Psoas muscle (tissue), 7 donors: ENCODE measurements at regions not wholly inside any gene's neighbourhood (a gene's known extent, or its start where the extent isn't known, plus 50 kb on each side); places are given as distances from the start of the nearest gene placed in this dataset.

Source experiments
- ATAC-seq, 4 donors: fragments of 200-7000 bp; cut with Tn5 transposase; one replicate each; pipeline ENCODE4 v1.9.1; 2020; ENCODE audit warnings: moderate library complexity in 3 of 4, mild to moderate bottlenecking in 2 of 4
- DNase-seq, 2 donors: peaks; one replicate each; pipeline ENCODE4 v3.0.0-alpha.2; 2020
- H3K27ac ChIP-seq: fragments of 200-600 bp; one replicate; pipeline ENCODE4 v1.8.0; 2022
- H3K27me3 ChIP-seq, 3 donors: fragments of 200-600 bp in 1 of 3; one replicate each; pipeline versions ENCODE4 v1.6.1 to v1.8.0; 2013 to 2022; ENCODE audit warnings: low read length in 2 of 3, mild to moderate bottlenecking in 2 of 3, moderate library complexity in 1 of 3; ENCODE audit not compliant: insufficient read depth in 3 of 3
- H3K36me3 ChIP-seq, 2 donors: fragments of 200-600 bp in 1 of 2; one replicate each; pipeline versions ENCODE4 v1.6.1 to v1.8.0; 2013 to 2022; ENCODE audit warnings: low read depth in 1 of 2, mild to moderate bottlenecking in 1 of 2, moderate library complexity in 1 of 2; ENCODE audit not compliant: insufficient read depth in 1 of 2
- H3K4me1 ChIP-seq: fragments of 200-600 bp; one replicate; pipeline ENCODE4 v1.8.0; 2022
- H3K4me3 ChIP-seq: fragments of 200-600 bp; one replicate; pipeline ENCODE4 v1.8.0; 2022; ENCODE audit warnings: mild to moderate bottlenecking
- H3K9me3 ChIP-seq: fragments of 200-600 bp; one replicate; pipeline ENCODE4 v1.8.0; 2022
- WGBS, 3 donors: extraction: QIAGEN DNeasy Blood & Tissue Kit; methylation state at CpG; one replicate each; pipeline versions ENCODE4 v1.1.6 to v1.1.7; 2013; 5-methylcytosine and 5-hydroxymethylcytosine counted together
- intact Hi-C, 2 donors: fragments of 100-400 bp; cut with DNase I; formaldehyde crosslinking; loops; one replicate each; pipeline versions ENCODE4 v1.11.0 to v1.14.2; 2022
- TF ChIP-seq, protein P1 (sequence below): fragments of 200-600 bp; IDR thresholded peaks from one replicate; pipeline ENCODE4 v1.8.0; 2022; ENCODE audit warnings: antibody characterized with exemption
- donor health status: healthy with polysubstance abuse.
- donor health status: DM: no; HTN: no; CAD: no; lungs with moderate emphysema.
- donor health status: Bipolar disorder and iron deficiency.
- donor health status: healthy.
- donor health status: DM: yes; HTN: yes; CAD: no.
- donor health status: DM: no; HTN: no; CAD: no.
- donor health status: DM: yes; HTN: yes; CAD: no.

- Histone ChIP-seq H3K4me1 (no peaks in the 10 kb centered on the region), H3K27ac (no peak overlapping the region), H3K36me3 (no peaks in the 10 kb centered on the region), H3K27me3 (no peaks in the 10 kb centered on the region), H3K4me3 (no peak overlapping the region), H3K9me3 (no peaks in the 10 kb centered on the region)
- WGBS, 3 donors: 92 to 96% (median 96%) methylated on average over 1 of the region's 1 CpG
- TF ChIP-seq, protein P1, sequence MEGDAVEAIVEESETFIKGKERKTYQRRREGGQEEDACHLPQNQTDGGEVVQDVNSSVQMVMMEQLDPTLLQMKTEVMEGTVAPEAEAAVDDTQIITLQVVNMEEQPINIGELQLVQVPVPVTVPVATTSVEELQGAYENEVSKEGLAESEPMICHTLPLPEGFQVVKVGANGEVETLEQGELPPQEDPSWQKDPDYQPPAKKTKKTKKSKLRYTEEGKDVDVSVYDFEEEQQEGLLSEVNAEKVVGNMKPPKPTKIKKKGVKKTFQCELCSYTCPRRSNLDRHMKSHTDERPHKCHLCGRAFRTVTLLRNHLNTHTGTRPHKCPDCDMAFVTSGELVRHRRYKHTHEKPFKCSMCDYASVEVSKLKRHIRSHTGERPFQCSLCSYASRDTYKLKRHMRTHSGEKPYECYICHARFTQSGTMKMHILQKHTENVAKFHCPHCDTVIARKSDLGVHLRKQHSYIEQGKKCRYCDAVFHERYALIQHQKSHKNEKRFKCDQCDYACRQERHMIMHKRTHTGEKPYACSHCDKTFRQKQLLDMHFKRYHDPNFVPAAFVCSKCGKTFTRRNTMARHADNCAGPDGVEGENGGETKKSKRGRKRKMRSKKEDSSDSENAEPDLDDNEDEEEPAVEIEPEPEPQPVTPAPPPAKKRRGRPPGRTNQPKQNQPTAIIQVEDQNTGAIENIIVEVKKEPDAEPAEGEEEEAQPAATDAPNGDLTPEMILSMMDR: no peak
- ATAC-seq: no peak
- intact Hi-C loops: no loop called here
- no peak for DNase-seq
These were observed 426.1 kb downstream of the PTPRC start for GRCh38 chr1:199064971-199065370.

DNA sequence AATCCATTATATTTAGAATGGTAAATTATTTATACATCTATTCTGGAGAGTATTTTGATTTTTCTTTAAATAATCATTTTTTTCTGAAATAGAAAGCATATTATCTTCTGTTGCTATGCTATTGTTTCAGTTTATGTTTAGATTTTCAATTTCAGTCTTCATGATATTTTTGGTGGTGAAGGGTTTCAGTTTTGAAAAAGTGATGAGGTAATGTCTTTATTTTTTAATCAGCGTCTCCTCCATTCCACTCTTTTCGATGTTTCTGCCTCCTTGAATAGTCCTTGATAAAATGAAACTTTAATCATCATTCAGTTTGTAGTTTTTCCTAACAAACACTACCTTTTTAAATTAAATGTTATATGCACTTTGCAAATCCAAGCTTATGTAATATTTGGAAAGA, 428.6 kb downstream of the PTPRC start:
- H3K4me3 ChIP-seq: no peak overlapping the region
- intact Hi-C loops: no loop called here
- ATAC-seq (no peak), DNase-seq (no peak)
- TF ChIP-seq, protein P1: no peak
- H3K27me3 ChIP-seq: no peaks in the 10 kb centered on the region
- H3K36me3 ChIP-seq: no peaks in the 10 kb centered on the region
- H3K4me1 ChIP-seq: no peaks in the 10 kb centered on the region
- no peak overlapping the region for H3K27ac ChIP-seq
- H3K9me3 ChIP-seq: no peaks in the 10 kb centered on the region
- WGBS, 3 donors: 86 to 97% (median 90%) methylated on average over 2 of the region's 2 CpGs

DNA sequence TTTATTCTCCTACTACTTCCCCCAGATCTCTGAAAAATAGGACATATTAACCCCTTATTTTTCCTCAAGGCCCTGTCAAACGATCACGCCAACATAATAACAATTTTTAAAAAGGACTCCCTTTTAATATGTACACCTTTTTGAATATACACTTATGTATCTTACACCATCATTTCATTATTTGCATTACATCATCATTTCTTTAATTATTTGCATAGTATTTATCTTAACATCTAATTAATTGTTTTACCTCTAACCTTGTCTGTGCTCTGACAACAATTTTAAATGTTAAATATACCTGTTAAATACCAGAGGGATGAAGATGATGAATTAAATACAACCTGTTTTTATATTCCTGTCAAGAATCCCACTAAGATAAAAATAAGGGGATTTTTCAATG, 432.2 kb downstream of the PTPRC start:
- 68 to 100% (median 95%) methylated on average over 2 of the region's 2 CpGs for WGBS, 3 donors
- Histone ChIP-seq H3K27me3 (no peaks in the 10 kb centered on the region), H3K36me3 (no peaks in the 10 kb centered on the region), H3K4me1 (no peaks in the 10 kb centered on the region), H3K27ac (no peak overlapping the region), H3K4me3 (no peak overlapping the region), H3K9me3 (no peaks in the 10 kb centered on the region)
- TF ChIP-seq, protein P1: no peak
- intact Hi-C loops: no loop called here
- DNase-seq (no peak), ATAC-seq (no peak)

DNA sequence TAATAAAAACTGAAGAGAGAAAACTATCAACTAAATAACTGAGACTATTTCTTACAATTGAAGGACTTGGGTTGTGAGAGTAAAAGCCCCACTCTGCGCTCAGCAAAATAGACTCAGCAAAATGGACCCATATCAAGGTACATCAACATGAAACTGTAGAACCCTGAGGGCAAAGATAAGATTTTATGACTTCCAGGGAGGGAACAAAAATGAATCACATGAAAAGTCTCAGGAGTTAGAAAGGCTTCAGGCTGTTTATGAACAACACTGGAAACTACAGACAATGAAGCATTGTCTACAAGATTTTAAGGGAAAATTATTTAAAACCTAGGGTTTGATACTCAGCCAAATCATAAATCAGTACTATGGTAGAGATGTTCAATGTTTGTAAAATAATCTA, 434.3 kb downstream of the PTPRC start:
- DNase-seq (no peak), ATAC-seq (no peak)
- no peaks in the 10 kb centered on the region for H3K9me3 ChIP-seq
- H3K27me3 ChIP-seq: no peaks in the 10 kb centered on the region
- intact Hi-C loops: no loop called here
- WGBS, 3 donors: 83 to 88% (median 85%) methylated on average over 1 of the region's 1 CpG
- no peaks in the 10 kb centered on the region for H3K4me1 ChIP-seq
- no peaks in the 10 kb centered on the region for H3K36me3 ChIP-seq
- no peak overlapping the region for H3K4me3 ChIP-seq
- H3K27ac ChIP-seq: no peak overlapping the region
- TF ChIP-seq, protein P1: no peak

DNA sequence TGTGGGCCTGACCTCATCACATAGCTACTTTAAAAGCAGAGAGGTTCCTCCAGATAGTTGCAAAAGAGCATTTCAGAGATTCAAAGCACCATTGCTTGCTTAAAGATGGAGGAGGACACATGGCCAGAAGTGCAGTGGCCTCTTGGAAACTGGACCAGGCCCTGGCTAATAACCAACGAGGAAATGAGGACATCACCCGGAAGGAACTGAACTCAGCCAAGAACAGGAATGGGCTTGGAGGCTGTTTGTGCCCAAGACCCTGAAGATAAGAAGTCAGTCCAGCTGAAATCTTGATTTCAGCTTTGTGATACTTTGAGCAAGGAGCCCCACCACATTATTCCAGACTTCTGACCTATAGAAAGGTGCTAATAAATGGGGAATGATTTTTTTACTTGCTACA, 437.0 kb downstream of the PTPRC start:
- Histone ChIP-seq H3K27ac (no peak overlapping the region), H3K9me3 (no peaks in the 10 kb centered on the region), H3K4me1 (no peaks in the 10 kb centered on the region), H3K27me3 (no peaks in the 10 kb centered on the region), H3K36me3 (no peaks in the 10 kb centered on the region), H3K4me3 (no peak overlapping the region)
- TF ChIP-seq, protein P1: no peak
- 44 to 55% (median 48%) methylated on average over 2 of the region's 2 CpGs for WGBS, 3 donors
- intact Hi-C loops: no loop called here
- ATAC-seq (no peak), DNase-seq (no peak)
